ENCODE measurements at regions not wholly inside any gene's neighbourhood (a gene's known extent, or its start where the extent isn't known, plus 50 kb on each side); places are given as distances from the start of the nearest gene placed in this dataset.

DNA sequence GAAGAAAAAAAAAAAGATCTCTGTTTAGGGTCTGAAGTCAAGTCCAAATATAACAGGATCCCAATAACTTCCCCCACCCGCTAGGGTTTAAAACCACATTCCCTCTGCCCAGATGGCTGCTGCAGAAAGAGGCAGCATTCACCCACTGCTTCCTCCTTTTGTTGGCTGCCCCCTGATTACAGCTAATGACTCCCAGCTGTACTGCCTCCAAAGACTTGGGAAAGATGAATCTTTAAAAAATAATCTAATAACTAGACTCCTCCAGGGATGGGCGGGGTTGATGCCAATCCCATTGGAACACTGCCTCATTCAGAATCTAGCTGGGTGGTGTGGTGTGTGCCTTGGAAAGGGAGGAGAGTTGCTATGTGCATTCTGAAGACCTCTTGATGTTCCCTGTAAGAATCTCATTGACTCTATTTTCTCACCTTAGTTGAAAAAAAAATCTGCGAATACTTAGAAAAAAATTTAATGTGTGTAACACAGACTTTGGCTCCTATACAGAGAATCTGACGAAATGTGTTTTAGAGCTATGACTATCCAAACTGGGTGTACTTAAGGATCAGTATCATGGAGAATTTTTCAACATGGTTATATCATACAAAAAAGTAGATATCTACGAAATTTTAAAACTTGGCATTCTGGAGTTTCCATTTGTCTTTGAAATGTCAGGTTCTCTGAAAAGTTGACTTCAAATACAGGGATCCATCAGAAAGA lies 174.0 kb downstream of the RNF144B start:
- Histone ChIP-seq H3K27ac (ENCODE audit: insufficient read depth, low read length) (no peak overlapping the region), H3K4me1 (ENCODE audit: control insufficient read depth, insufficient read depth, low read length) (no peaks in the 10 kb centered on the region), H3K23ac (ENCODE audit: low read depth, low read length) (no peak overlapping the region), H4K5ac (ENCODE audit: low read depth, low read length) (no peak overlapping the region), H3K79me1 (ENCODE audit: low read depth in 1 of 2, low read length in 2 of 2) (no peaks in the 10 kb centered on the region), H3K4me2 (ENCODE audit: low read depth, low read length) (no peak overlapping the region), H2AFZ (replicated peaks; ENCODE audit: low read length, poor library complexity) (no peak overlapping the region), H3K56ac (ENCODE audit: extremely low read depth, insufficient read depth, low read length) (no peak overlapping the region), H3K9me1 (ENCODE audit: insufficient read depth, low read length) (no peaks in the 10 kb centered on the region), H2BK5ac (ENCODE audit: low read depth, low read length, poor library complexity, severe bottlenecking) (no peak overlapping the region), H3K4ac (ENCODE audit: low read depth, low read length) (no peak overlapping the region), H2AK5ac (ENCODE audit: low read depth, low read length) (no peak overlapping the region), H2AK9ac (replicated peaks; ENCODE audit: low read depth, low read length, poor library complexity) (no peak overlapping the region), H3K9ac (ENCODE audit: low read depth, low read length) (no peak overlapping the region), H3K18ac (ENCODE audit: low read depth, low read length) (no peak overlapping the region), H3K14ac (replicated peaks; ENCODE audit: low read depth, low read length) (no peak overlapping the region), H2BK20ac (ENCODE audit: low read depth, low read length) (no peak overlapping the region), H2BK120ac (ENCODE audit: low read depth, low read length) (no peak overlapping the region), H3K27me3 (ENCODE audit: control insufficient read depth, insufficient read depth, low read length) (no peaks in the 10 kb centered on the region; the same call in 1 of the 2 replicates), H3K36me3 (ENCODE audit: control insufficient read depth, insufficient read depth, low read length) (no peaks in the 10 kb centered on the region), H4K91ac (ENCODE audit: insufficient read depth, low read depth, low read length) (no peak overlapping the region), H4K8ac (ENCODE audit: low read depth in 2 of 2, low read length in 2 of 2) (no peak overlapping the region), H2BK15ac (ENCODE audit: low read depth, low read length) (no peak overlapping the region), H4K20me1 (ENCODE audit: insufficient read depth, low read length) (no peaks in the 10 kb centered on the region), H3K9me3 (ENCODE audit: control insufficient read depth, insufficient read depth, low read length) (no peaks in the 10 kb centered on the region), H3K4me3 (ENCODE audit: insufficient read depth, low read depth, low read length) (no peak overlapping the region)
- no peak for ATAC-seq (ENCODE audit: low read depth)
- in situ Hi-C loops (cut with MboI; ENCODE audit: low sequenced_read_pairs), result no loop called here
- intact Hi-C loops (cut with micrococcal nuclease), result no loop called here
- dilution Hi-C loops (cut with HindIII; ENCODE audit: low sequenced_read_pairs, unreplicated experiment), result no loop called here
- TF ChIP-seq, protein P1, sequence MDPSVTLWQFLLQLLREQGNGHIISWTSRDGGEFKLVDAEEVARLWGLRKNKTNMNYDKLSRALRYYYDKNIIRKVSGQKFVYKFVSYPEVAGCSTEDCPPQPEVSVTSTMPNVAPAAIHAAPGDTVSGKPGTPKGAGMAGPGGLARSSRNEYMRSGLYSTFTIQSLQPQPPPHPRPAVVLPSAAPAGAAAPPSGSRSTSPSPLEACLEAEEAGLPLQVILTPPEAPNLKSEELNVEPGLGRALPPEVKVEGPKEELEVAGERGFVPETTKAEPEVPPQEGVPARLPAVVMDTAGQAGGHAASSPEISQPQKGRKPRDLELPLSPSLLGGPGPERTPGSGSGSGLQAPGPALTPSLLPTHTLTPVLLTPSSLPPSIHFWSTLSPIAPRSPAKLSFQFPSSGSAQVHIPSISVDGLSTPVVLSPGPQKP (IDR thresholded peaks at IDR 0.05; ENCODE audit: borderline replicate concordance, low read depth, low read length), result no peak
- TF ChIP-seq RFX5 (IDR thresholded peaks at IDR 0.05; ENCODE audit: low read depth, low read length), result no peak
- no peak for TF ChIP-seq CEBPB (IDR thresholded peaks at IDR 0.05; ENCODE audit: low read depth, low read length)
- TF ChIP-seq, protein P2, sequence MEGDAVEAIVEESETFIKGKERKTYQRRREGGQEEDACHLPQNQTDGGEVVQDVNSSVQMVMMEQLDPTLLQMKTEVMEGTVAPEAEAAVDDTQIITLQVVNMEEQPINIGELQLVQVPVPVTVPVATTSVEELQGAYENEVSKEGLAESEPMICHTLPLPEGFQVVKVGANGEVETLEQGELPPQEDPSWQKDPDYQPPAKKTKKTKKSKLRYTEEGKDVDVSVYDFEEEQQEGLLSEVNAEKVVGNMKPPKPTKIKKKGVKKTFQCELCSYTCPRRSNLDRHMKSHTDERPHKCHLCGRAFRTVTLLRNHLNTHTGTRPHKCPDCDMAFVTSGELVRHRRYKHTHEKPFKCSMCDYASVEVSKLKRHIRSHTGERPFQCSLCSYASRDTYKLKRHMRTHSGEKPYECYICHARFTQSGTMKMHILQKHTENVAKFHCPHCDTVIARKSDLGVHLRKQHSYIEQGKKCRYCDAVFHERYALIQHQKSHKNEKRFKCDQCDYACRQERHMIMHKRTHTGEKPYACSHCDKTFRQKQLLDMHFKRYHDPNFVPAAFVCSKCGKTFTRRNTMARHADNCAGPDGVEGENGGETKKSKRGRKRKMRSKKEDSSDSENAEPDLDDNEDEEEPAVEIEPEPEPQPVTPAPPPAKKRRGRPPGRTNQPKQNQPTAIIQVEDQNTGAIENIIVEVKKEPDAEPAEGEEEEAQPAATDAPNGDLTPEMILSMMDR (conservative IDR thresholded peaks at IDR 0.05; ENCODE audit: low read depth, low read length), result no peak
- TF ChIP-seq MAZ (IDR thresholded peaks at IDR 0.05; ENCODE audit: borderline replicate concordance, low read depth, low read length), result no peak
- TF ChIP-seq POLR2A (IDR thresholded peaks at IDR 0.05; ENCODE audit: low read depth, low read length), result no peak
- TF ChIP-seq BHLHE40 (IDR thresholded peaks at IDR 0.05; ENCODE audit: low read depth, low read length), result no peak
- no peak for TF ChIP-seq NFE2L2 (IDR thresholded peaks at IDR 0.05; ENCODE audit: low read depth, low read length)
- POLR2A ChIA-PET (ENCODE audit: unreplicated experiment), result no interaction called here
- no CpG with 5 or more reads among the region's 5 CpGs for WGBS, 2 experiments (ENCODE audit: extremely low coverage in 2 of 2, insufficient read length in 1 of 2)
- BruUV-seq (replicated peaks), result no TSS peak
- DNase-seq, result no peak
- CTCF ChIA-PET, result no interaction called here

All from IMR-90 (cell line).